ENCODE measurements at regions not wholly inside any gene's neighbourhood (a gene's known extent, or its start where the extent isn't known, plus 50 kb on each side); places are given as distances from the start of the nearest gene placed in this dataset.

GRCh38 chrX:39640866-39641265, 456.9 kb downstream of the BCOR start:
- no peak for TF ChIP-seq EZH2phosphoT487 (IDR thresholded peaks at IDR 0.05; ENCODE audit: low read depth)
- no peak for TF ChIP-seq CTCF (IDR thresholded peaks at IDR 0.05; ENCODE audit: low read depth, low read length)
- H3K4me3 ChIP-seq (ENCODE audit: low read length), result no peak overlapping the region
- no peaks in the 10 kb centered on the region for H3K79me2 ChIP-seq (ENCODE audit: low read length)
- H3K9ac ChIP-seq (ENCODE audit: low read length), result no peak overlapping the region
- no peak overlapping the region for H2AFZ ChIP-seq (ENCODE audit: low read depth, low read length)
- no peak overlapping the region for H3K27ac ChIP-seq (ENCODE audit: low read length)
- no peaks in the 10 kb centered on the region for H3K36me3 ChIP-seq (replicated peaks; ENCODE audit: low read depth, low read length)
- H3K9me3 ChIP-seq (ENCODE audit: insufficient read depth, low read length), result no peaks in the 10 kb centered on the region
- H3K27me3 ChIP-seq (ENCODE audit: low read depth, low read length), result no peaks in the 10 kb centered on the region
- H3K4me1 ChIP-seq (ENCODE audit: low read length), result no peaks in the 10 kb centered on the region
- H3K4me2 ChIP-seq (ENCODE audit: low read length), result no peak overlapping the region
- no peaks in the 10 kb centered on the region for H4K20me1 ChIP-seq (ENCODE audit: insufficient read depth, low read length)

GRCh38 chrX:39642071-39642470, 455.7 kb downstream of the BCOR start:
- TF ChIP-seq CTCF (IDR thresholded peaks at IDR 0.05; ENCODE audit: low read depth, low read length) (no peak), EZH2phosphoT487 (IDR thresholded peaks at IDR 0.05; ENCODE audit: low read depth) (no peak)
- Histone ChIP-seq H3K9ac (ENCODE audit: low read length) (no peak overlapping the region), H3K27ac (ENCODE audit: low read length) (no peak overlapping the region), H2AFZ (ENCODE audit: low read depth, low read length) (no peak overlapping the region), H3K4me3 (ENCODE audit: low read length) (no peak overlapping the region), H3K79me2 (ENCODE audit: low read length) (no peaks in the 10 kb centered on the region), H4K20me1 (ENCODE audit: insufficient read depth, low read length) (no peaks in the 10 kb centered on the region), H3K9me3 (ENCODE audit: insufficient read depth, low read length) (no peaks in the 10 kb centered on the region), H3K36me3 (replicated peaks; ENCODE audit: low read depth, low read length) (no peaks in the 10 kb centered on the region), H3K27me3 (ENCODE audit: low read depth, low read length) (no peaks in the 10 kb centered on the region), H3K4me1 (ENCODE audit: low read length) (no peaks in the 10 kb centered on the region), H3K4me2 (ENCODE audit: low read length) (no peak overlapping the region)

- Histone ChIP-seq H2AFZ (ENCODE audit: low read depth, low read length) (no peak overlapping the region), H3K27ac (ENCODE audit: low read length) (no peak overlapping the region), H3K27me3 (ENCODE audit: low read depth, low read length) (no peaks in the 10 kb centered on the region), H3K4me2 (ENCODE audit: low read length) (no peak overlapping the region), H3K4me3 (ENCODE audit: low read length) (no peak overlapping the region), H4K20me1 (ENCODE audit: insufficient read depth, low read length) (no peaks in the 10 kb centered on the region), H3K4me1 (ENCODE audit: low read length) (no peaks in the 10 kb centered on the region), H3K9ac (ENCODE audit: low read length) (no peak overlapping the region), H3K9me3 (ENCODE audit: insufficient read depth, low read length) (no peaks in the 10 kb centered on the region), H3K79me2 (ENCODE audit: low read length) (no peaks in the 10 kb centered on the region), H3K36me3 (replicated peaks; ENCODE audit: low read depth, low read length) (no peaks in the 10 kb centered on the region)
- no peak for TF ChIP-seq EZH2phosphoT487 (IDR thresholded peaks at IDR 0.05; ENCODE audit: low read depth)
- TF ChIP-seq CTCF (IDR thresholded peaks at IDR 0.05; ENCODE audit: low read depth, low read length), result no peak
Observed at GRCh38 chrX:39643550-39643949, 454.2 kb downstream of the BCOR start.

GRCh38 chrX:39645178-39645895, 452.4 kb downstream of the BCOR start:
- no peaks in the 10 kb centered on the region for H3K4me1 ChIP-seq (ENCODE audit: low read length)
- H3K9me3 ChIP-seq (ENCODE audit: insufficient read depth, low read length), result no peaks in the 10 kb centered on the region
- H3K36me3 ChIP-seq (replicated peaks; ENCODE audit: low read depth, low read length), result no peaks in the 10 kb centered on the region
- no peak overlapping the region for H3K27ac ChIP-seq (ENCODE audit: low read length)
- H3K27me3 ChIP-seq (ENCODE audit: low read depth, low read length), result no peaks in the 10 kb centered on the region
- H3K9ac ChIP-seq (ENCODE audit: low read length), result no peak overlapping the region
- H2AFZ ChIP-seq (ENCODE audit: low read depth, low read length), result no peak overlapping the region
- TF ChIP-seq CTCF (IDR thresholded peaks at IDR 0.05; ENCODE audit: low read depth, low read length) (no peak), EZH2phosphoT487 (IDR thresholded peaks at IDR 0.05; ENCODE audit: low read depth) (no peak)
- no peaks in the 10 kb centered on the region for H4K20me1 ChIP-seq (ENCODE audit: insufficient read depth, low read length)
- no peak overlapping the region for H3K4me2 ChIP-seq (ENCODE audit: low read length)
- H3K4me3 ChIP-seq (ENCODE audit: low read length), result no peak overlapping the region
- H3K79me2 ChIP-seq (ENCODE audit: low read length), result no peaks in the 10 kb centered on the region

Data from OCI-LY3 (cell line).